DND-41 (cell line): ENCODE measurements at regions not wholly inside any gene's neighbourhood (a gene's known extent, or its start where the extent isn't known, plus 50 kb on each side); places are given as distances from the start of the nearest gene placed in this dataset.

Experiments used
- ATAC-seq: fragments of 200-7000 bp; cut with Tn5 transposase; 3 replicates; pipeline ENCODE4 v1.9.1; 2021; ENCODE audit warnings: low read depth; ENCODE audit not compliant: insufficient read depth
- DNase-seq: peaks from one replicate; pipeline ENCODE4 v3.0.0-alpha.2; 2020
- H2AFZ ChIP-seq: 2 replicates; pipeline ENCODE4 v1.6.0; 2012; ENCODE audit warnings: low read depth, low read length
- H3K27ac ChIP-seq: 2 replicates; pipeline ENCODE4 v1.5.1; 2012; ENCODE audit warnings: low read length, inconsistent platforms
- H3K27me3 ChIP-seq: fragments of 200-600 bp; sonication (generic); 2 replicates; pipeline ENCODE4 v1.6.0; 2012; ENCODE audit warnings: low read length, mild to moderate bottlenecking, inconsistent platforms; ENCODE audit not compliant: insufficient read depth, poor library complexity
- H3K36me3 ChIP-seq: 2 replicates; pipeline ENCODE4 v1.5.1; 2012; ENCODE audit warnings: low read length, inconsistent platforms; ENCODE audit not compliant: insufficient read depth
- H3K4me1 ChIP-seq: 2 replicates; pipeline ENCODE4 v1.5.1; 2012; ENCODE audit warnings: mild to moderate bottlenecking, low read length; ENCODE audit not compliant: insufficient read depth
- H3K4me2 ChIP-seq: 2 replicates; pipeline ENCODE4 v1.6.0; 2012; ENCODE audit warnings: mild to moderate bottlenecking, moderate library complexity, low read length, inconsistent platforms; ENCODE audit not compliant: insufficient read depth
- H3K4me3 ChIP-seq, 2 experiments: fragments of 200-600 bp in 1 of 2; shearing (Covaris generic) in 1 of 2; 2 replicates each; pipeline ENCODE4 v1.5.1; 2012 to 2016; ENCODE audit warnings: inconsistent platforms in 2 of 2, low read length in 2 of 2, mild to moderate bottlenecking in 2 of 2, low read depth in 1 of 2, moderate library complexity in 1 of 2
- H3K79me2 ChIP-seq: 2 replicates; pipeline ENCODE4 v1.6.0; 2012; ENCODE audit warnings: low read length, inconsistent platforms; ENCODE audit not compliant: insufficient read depth
- H3K9ac ChIP-seq: 2 replicates; pipeline ENCODE4 v1.6.0; 2012; ENCODE audit warnings: low read depth, mild to moderate bottlenecking, inconsistent platforms, low read length, moderate library complexity
- H3K9me3 ChIP-seq: 2 replicates; pipeline ENCODE4 v1.5.1; 2012; ENCODE audit warnings: low read length, moderate library complexity, mild to moderate bottlenecking, inconsistent platforms; ENCODE audit not compliant: insufficient read depth, severe bottlenecking
- H4K20me1 ChIP-seq: 2 replicates; pipeline ENCODE4 v1.6.0; 2012; ENCODE audit warnings: low read length; ENCODE audit not compliant: insufficient read depth
- CTCF ChIP-seq: IDR thresholded peaks from 2 replicates; pipeline ENCODE4 v1.5.1; 2012; ENCODE audit warnings: borderline replicate concordance, low read length, moderate library complexity, mild to moderate bottlenecking; ENCODE audit not compliant: poor library complexity, severe bottlenecking; ENCODE audit errors: extremely low read depth
- EZH2 ChIP-seq: IDR thresholded peaks from 3 replicates; pipeline ENCODE4 v1.6.1; 2012; ENCODE audit warnings: borderline replicate concordance, low read depth, mild to moderate bottlenecking, moderate library complexity, low read length, inconsistent platforms; ENCODE audit not compliant: severe bottlenecking

- H3K4me3 ChIP-seq = no peak overlapping the region
- peaks cover 12% of the 10 kb centered on the region for H3K9me3 ChIP-seq
- no peak for ATAC-seq
- H3K9ac ChIP-seq = no peak overlapping the region
- H3K27ac ChIP-seq = no peak overlapping the region
- no peaks in the 10 kb centered on the region for H3K27me3 ChIP-seq
- no peaks in the 10 kb centered on the region for H3K36me3 ChIP-seq
- H2AFZ ChIP-seq = no peak overlapping the region
- H3K79me2 ChIP-seq = no peaks in the 10 kb centered on the region
- no peak overlapping the region for H3K4me2 ChIP-seq
- H3K4me1 ChIP-seq = no peaks in the 10 kb centered on the region
- TF ChIP-seq EZH2 (no peak), CTCF (no peak)
- no peak for DNase-seq
- no peaks in the 10 kb centered on the region for H4K20me1 ChIP-seq
These were observed 53.3 kb upstream of the GULP1 start for GRCh38 chr2:188238386-188238785.
